UCSD-AML1 (cell line): ENCODE measurements at regions not wholly inside any gene's neighbourhood (a gene's known extent, or its start where the extent isn't known, plus 50 kb on each side); places are given as distances from the start of the nearest gene placed in this dataset.

Experiments used
- DNase-seq: peaks from one replicate; lab custom pipeline; 2025; ENCODE audit not compliant: unreplicated experiment; lab: John Stamatoyannopoulos, UW

DNA sequence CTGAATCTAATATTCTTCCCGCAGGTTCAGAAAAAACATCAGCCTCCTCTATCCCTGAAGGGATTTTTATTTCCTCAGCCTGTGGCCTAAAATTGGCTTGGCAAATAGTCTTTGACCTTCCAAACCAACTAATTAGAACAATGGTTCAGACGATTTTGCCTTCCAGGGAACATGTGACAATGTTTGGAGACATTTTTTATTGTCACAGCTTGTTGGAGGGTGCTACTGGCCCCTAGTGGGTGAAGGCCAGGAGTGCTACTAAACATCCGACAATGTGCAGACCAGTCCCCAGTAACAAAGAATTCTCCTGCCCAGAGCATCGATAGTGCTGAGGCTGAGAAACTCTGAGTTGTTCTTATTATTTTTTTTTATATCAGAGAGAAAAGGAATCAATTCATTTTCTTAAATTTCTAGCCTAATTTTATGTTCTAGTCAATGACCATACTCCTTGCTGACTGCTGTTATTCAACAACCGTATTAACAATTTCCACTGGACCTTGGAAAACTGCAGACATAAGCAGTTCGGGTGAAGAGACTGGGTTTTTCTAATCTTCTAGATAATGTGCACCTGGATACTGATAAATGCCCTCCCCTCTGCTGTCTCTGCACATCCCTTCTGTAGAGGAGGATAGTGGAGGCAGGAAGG is 280.7 kb downstream of the LMX1A start:
- DNase-seq = no peak

DNA sequence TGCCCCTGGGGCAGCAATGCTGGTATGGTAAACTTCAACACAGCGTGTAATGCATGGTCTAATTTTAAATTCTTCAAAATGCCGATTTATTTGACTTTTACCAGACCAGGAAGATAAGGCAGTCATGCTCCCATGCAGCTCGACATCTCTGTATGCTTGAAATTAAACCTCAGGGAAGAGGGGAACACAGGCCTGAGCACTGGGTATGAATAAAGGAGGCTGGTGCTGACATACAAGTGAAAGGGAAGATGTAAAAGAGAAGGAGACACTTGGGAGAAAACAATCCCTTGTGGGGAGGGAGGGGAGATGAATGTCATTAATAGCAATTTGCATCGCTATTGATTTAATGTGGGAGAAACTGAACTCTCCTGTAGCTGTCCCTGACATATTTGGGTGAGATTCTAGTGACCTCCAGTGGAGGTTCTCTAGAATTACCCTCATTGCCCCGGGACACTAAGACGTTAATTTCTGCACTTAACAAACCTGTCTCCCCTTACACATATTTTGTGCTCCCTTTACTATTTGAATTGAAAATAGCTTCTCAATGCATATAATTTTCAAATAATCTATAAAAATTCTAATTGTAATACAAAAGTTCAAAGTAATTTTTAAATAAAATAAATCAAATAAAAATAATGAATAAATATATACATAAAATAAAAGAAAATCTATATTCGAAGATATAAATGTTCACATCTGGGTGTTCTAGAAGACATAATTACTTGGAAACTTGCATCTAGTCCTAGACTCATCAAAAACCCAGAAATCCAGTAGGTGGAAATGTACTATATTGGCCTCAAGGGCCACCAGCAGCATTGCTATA is 283.1 kb downstream of the LMX1A start:
- no peak for DNase-seq

DNA sequence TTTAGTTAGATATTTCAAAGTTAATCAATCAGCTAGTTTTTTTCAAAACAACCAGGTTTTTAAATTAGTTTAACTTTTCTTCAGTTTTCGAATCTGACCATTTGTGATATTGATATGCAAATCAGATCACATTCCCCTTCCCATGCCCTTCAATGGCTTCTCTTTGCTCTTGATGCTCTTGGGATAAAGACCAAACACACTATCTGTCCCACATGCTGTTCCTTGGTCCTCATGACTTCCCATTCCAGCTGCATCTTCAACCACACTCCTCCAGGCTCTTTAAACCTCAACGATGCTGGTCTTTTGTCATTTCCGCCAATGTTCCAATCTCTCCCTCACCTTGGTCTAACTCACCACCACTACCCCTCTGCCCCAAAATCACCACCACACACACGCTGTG is 285.8 kb downstream of the LMX1A start:
- DNase-seq = no peak

DNA sequence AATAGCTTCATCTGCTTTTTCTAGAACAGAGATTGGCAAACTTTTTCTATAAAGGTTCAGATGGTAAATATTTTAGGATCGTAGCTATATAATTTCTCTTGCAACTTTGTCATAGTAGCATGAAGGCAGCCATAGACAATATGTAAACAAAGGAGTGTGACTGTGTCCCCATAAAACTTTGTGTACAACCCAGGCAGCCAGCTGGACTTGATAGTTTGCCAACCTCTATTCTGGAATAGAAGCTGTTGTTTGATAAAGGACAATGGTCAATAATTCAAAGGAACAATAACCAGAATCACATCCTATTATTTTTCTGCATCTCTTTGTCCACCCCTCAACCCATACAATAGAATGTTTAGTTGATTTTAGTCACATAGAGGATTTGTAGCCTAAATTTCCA is 286.7 kb downstream of the LMX1A start:
- no peak for DNase-seq

DNA sequence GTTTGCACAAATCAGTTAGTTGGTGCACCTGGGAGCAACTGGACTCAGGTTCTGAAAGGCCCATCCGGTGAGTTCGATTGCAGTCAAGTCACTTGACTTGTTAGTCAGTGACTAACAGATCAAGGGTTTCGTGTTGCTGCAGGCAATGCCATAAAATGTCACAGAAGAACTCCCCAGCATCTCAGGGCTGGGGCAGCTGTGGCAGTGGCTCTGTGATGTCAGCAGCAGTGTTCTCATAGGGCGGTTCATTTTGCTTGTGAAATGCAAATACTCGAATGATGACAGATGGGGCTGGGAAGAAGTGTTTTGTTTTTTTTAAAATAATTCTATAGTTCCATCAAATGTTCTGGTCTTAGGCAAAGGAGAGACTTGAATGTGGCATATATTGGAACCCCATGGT is 287.8 kb downstream of the LMX1A start:
- no peak for DNase-seq

DNA sequence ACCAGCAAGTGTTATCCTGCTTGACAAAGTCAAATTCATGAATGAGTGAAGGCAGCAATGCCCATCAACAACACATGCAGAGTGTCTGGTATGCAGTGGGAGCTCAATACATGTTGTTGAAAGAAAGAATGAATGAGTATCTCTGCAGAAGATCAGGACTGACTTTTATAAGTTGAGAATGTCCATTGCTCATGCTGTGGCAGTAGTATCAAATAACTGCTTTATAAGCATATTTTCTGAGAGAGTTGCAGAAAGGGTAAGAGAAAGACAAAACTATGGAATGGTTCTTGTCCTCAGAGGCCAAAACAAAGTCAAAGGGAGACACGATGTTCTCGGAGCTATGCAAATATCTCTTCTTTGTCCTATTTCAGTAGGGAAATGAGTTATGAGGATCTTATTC is 288.7 kb downstream of the LMX1A start:
- no peak for DNase-seq

DNA sequence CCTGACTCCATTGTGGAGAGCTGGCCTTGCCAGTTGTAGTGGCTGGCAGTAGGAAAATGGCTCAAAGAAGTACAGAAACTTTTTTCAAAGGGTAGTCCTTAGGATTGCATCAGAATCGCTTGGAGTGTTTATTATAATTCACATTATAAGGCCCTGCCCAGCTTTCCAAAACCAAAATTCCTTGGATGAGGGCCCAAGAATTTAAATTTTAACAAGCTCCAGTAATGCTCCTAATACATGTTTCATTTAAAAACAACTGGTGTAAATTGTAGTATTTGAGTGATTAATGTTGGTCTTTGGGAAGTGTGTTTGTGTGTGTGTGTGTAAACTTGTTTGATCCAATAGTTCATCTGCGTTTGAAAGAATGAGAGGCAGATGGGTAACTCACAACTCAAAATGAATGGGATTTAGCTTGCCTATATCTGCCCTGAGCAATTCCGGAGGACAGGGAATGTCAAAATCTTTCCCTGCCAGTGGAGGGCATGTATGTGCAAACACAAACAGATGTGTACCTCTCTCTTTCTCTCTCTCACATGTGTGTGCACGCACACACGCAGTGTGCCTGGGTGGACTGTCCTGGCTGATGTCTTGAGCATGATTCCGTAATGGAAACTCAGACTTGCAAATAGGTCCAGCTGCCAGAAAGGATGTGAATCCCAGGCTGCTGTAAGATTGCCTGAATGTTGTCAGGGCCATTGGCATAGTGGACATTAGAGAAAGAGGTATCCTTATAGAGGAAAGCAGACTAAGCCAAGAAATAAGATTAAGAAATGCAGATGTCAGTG is 293.1 kb downstream of the LMX1A start:
- DNase-seq = no peak

DNA sequence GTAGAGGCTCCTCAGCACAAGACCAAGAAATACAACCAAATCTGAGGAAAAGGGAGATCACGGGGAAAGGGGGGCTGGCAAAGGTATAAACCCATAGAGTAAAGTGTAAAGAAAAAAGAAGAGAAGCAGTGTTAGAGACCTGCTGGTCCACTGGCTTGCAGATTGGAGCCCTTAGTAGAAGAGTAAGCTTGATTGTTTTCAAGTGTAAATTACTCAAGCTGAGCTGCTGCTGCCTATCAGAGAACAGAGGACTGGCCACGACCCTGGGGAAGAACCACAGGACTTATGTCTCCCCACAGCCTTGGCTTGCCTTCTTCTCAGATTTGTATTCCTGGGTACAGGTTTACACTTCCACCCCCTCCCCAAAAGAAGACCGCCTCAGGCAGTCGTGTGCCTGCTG is 294.2 kb downstream of the LMX1A start:
- no peak for DNase-seq

DNA sequence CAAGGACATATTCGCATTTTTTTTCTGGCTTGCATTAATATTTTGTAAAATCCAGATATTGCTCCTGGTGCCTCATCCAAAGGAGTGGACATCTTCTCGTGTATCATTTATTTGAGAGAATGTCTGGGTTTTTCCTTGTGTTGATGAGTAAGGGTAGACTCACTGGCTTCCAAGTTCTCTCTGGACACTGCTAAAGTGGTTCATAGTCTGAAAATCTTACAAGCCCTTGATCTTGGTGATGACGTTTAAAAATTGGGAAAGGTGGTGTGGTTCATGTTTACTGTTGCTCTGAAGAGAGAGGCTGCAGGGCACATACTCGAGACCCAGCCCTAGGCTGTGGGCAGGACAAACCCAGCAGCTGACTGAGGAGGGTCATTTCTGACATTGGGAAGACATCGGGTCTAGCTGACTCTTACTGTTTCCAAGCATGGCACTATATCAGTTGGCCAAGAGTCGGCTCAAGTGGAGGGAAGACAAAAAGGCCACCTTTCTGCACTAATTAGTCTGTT is 296.2 kb downstream of the LMX1A start:
- no peak for DNase-seq

DNA sequence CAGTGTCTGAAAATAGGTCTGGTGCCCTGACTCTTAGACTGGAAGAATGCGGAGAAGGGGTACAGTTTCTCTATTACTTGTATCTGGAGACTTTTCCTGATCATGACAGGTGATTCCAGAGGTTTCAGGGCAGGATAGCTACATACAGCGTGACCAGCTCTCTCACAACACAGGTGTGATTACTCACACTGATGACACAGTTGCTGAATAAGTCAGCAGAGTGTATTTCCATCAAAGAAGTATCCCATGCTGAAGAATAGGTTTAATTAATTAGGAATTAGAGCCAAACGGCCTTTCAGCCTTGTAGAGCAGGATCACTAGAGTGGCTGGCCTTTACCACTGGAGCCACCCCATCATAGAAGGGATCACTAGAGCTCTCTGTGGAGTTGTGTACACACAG is 298.6 kb downstream of the LMX1A start:
- no peak for DNase-seq

DNA sequence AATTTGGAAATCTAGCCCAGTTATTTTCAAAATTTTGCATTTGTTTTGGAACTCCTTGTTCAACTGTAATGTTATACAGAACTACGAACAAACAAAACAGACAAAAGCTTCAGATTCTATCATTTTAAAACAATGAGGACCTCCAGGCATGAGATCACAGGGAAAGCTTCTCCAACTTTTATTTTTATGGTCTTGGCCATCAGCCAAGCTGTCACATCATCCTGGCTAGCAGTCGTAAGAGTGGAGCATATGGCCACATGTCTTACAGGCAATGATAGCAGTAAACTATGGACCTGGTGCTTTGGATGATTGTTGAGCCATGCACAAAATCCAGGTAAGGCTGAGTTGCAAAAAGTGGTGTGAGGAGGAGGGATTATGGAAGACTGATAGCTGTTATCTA is 299.6 kb downstream of the LMX1A start:
- no peak for DNase-seq

DNA sequence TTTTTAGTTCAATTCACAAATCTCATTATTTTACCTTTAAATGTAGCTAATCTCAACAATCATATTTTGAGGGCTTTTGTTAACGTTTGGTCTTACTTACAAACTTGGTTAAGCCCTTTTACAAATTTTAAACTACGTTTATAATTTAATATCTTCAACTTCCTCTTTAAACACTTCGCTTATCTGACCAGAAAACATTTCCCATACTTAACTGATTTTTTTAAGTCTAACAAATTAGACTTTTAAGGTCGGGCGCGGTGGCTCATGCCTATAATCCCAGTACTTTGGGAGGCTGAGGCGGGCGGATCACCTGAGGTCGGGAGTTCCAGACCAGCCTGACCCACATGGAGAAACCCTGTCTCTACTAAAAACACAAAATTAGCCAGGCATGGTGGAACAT is 300.9 kb downstream of the LMX1A start:
- DNase-seq = no peak

DNA sequence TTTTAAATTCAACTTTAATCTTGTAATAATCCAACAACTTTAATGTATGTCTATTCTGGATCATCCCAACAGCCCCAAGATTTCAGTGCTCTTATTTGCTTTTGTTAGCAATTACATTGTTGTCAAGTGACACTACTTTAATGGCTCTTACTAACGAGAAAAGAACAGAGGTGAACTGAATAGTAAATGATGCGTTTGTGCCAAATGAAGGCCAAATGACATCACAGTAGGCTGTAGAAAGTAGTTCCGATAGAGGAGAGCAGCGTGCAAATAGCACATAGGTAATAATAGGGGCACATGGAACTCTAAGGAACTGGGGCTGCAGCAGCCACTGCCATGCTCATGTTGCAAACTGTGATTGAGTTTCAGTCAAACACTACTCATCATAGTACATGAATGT is 301.9 kb downstream of the LMX1A start:
- no peak for DNase-seq

DNA sequence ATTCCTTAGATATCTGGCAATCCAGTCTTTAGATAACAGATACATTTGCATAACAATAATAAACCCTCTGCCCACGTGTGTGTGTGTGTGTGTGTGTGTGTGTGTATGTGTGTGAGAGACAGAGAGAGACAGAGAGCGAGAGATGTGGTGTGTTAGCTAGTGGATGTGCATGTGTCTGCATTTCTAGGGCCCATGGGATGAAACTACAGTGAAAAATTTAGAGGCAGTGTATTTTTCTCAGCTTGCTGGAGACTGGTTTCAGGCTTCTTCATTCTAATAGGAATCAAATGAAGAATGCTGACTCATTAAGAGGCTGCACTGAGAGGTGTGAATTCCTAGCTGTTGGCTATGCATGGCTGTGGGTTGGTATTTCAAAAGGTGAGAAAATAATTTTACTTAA is 303.2 kb downstream of the LMX1A start:
- no peak for DNase-seq

DNA sequence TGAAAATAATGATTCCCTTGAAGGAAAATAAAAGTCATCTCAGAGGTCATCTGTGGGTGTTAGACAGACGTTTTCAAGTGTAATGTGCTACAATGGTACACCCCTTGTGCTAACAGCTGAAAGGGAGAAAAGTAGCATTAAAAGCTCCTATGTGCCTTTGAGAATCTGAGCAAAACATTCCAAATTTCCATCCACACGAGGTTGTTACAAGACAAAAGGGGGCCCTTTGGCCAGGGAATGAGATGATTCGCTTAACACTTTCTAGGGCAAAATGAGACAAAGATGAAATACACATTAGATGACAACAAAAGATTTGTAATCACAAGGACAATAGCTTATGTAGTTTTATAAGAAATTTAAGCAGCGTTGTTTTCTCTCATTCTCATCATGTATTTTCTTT is 303.6 kb downstream of the LMX1A start:
- no peak for DNase-seq

DNA sequence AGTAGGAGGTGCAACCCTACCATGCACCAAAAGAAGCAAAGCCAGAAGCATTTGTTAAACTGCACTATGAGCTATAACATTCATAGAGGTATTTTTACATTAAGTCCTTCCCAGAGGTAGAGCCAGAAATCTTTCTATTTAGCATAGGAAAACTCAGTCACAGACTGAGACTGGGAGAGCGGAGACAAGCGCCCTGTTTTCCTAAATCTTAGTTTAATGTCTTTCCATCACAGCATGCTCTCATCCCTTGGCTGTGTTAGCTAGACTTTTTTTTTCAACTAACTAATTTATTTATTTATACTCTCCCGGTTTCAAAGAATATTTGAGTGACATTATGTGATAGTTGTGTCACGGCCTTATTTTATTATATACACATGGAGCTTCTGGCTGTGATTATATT is 304.1 kb downstream of the LMX1A start:
- no peak for DNase-seq

DNA sequence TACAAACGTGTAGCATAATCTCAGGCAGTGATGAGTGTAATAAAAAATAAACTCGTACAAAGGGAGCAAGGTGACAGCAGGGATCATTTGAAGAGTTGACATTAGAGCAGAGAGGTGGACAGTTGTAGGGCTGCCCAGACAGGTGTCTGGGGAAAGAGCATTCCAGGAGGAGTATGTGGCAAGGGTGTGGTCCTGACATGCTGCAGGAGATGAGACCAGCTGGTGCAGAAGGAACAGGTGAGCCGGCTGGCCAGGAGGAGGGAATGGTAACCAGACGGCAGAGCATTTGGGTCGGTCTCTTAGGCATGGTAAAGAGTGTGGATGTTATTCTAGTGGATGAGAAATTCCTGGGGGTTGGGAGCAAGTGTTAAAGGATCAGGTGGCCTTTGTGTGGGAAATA is 306.3 kb downstream of the LMX1A start:
- no peak for DNase-seq

DNA sequence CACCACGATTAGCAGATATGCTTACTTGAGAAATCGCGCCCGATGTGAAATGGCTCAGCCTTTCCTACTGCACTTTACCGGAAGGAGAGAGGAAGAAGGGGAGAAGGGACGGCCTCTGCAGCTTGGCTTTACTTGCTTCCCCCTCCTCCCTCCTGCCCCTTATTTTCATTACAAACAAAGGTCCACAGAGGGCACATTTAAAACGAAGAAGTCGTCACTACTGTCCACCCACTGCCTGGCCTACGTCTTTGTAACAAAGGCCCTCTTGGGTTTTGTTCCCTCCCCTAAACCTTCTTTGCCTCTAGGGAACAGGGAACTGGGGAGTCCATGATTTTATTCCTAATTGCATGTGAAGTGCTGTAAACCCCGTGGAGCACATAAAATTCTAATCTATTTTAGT is 308.5 kb downstream of the LMX1A start:
- no peak for DNase-seq

DNA sequence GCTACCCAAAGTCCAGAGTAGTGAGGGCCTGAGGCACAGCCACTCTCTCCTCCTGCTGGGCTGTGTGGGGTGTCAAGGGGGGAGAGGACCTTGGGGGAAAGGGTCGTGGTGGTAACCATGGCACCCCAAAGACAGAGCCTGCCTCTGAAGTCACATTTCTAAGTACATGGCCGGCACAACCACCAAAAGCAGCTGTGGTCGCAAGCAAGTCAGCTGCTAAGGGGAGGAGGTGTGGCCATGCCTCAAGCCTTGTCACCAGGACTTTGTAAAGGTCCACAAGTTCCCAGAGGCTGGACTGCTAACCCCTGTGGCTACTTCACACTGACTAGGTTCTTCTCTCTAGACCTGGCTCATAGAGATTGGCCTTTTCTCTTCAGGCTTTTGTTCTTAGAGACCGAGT is 310.6 kb downstream of the LMX1A start:
- no peak for DNase-seq

DNA sequence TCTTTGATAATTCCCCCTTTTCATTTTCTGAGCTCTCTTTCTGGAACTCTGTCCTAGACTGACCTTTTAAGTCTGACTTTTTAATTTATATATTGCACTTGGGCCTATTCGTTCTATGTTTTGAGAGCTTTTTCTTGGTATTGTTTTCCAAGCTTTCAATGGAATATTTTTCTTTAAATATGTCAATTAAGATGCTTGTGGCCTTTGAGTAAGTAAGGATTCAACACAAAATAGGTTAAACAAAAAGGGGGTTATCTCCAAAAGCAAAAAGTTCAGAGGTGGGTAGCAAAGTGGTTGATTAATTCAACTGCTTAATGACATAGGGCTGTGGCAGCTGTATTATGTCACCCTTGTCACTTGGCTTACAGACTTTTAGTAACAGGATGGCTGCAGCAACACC is 315.9 kb downstream of the LMX1A start:
- DNase-seq = no peak

DNA sequence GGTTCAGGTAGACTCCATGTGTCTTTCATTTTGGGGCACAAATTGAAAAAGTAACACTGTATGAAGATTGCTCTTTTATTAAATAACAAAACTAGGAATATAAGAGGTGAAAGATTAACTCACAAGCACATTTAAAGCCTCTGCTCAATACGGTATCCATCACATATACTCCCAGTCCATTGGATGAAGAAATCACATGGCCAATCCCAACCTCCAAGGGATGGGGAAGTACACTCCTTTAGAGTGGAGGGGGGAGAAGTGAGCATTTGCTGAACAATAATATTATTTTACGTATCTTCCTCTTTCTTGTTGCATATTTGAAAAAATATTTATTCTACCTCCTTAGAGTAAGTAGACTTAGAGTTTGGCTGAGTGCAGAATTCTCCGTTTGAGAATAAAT is 316.5 kb downstream of the LMX1A start:
- DNase-seq = no peak

DNA sequence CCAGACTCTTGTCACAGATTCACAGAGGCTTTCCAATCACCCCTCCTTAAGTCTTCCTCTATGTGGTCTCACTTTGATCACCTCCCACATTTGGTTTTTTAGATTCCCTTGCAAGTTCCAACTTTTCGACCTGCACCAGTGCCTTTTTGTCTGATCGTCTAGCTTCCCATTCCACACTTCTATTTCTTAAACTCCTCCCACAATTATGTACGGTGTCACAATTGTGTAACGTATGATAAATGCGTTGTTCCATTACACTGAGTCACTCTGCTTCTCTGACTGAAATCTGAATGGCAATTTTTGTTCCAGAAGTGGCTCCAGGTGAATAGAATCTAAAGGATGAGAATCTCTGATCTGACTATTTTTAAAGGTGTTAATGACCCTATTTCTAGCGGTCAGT is 320.1 kb downstream of the LMX1A start:
- DNase-seq = no peak
